Amniotic stem cell (primary cell): ENCODE measurements at regions not wholly inside any gene's neighbourhood (a gene's known extent, or its start where the extent isn't known, plus 50 kb on each side); places are given as distances from the start of the nearest gene placed in this dataset.

Experiments used
- DNase-seq: peaks from one replicate; lab custom pipeline; 2025; lab: John Stamatoyannopoulos, UW

DNA sequence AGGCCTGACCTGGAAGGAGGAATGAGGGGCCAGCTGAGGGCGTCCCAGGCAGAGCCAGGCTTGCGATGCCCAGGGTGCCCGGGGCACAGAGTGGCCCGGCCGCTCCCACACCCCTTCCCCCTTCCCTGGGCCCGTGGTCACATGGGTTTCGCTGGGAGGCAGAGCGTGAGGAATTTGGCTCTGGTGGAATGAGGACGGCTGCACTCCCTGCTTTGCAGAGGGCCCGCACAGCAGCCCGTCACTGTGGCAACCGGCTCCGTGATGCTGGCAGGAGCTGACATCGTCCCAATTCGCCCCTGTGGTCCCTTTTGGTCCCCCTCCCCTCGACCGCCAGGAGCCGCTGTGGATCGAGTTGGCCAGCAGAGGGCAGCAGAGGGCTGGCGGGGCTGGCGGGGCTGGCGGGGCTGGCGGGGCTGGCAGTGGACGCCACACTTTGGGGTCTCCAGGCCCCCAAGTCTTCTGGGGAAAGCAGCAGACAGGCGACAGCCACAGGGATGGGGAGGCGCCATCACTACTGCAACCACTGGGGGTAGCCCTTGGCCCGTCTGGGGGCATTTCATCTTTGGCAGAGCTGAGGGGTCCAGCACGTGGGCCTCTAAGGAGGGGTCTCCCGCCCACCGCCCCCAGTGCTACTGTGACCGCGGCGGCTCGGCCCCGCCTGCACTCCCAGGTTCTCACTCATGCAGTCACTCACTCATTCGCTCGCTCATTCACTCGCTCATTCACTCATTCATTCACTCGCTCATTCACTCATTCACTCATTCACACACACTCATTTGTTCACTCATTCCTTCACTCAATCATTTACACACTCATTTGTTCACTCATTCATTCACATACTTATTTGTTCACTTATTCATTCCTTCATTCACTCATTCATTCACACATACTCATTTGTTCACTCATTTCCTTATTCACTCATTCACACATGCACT, 49.7 kb upstream of the BHLHE23 start:
- no peak for DNase-seq
